ENCODE measurements at regions not wholly inside any gene's neighbourhood (a gene's known extent, or its start where the extent isn't known, plus 50 kb on each side); places are given as distances from the start of the nearest gene placed in this dataset.

DNA sequence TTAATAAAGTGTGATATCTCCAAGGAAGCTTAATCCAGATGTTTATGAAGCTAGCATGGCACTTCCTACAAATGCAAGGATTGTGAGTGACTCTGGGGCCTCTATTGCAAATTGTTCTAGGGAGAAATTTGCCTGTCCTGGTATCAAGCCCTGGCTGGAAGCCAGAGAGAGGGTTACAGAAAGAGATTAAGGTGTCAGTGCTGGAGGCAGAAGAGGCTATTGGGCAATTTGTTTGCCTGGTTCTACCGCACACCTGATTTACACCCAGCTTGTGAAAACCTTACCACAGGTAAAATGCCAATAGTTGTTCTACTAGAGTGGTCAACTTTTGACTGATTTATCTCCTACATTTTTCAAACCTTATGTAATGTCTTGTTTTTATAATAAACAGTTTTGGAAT lies 186.7 kb upstream of the FAT1 start:
- no peak for DNase-seq (ENCODE audit: low read depth in 1 of 2, low spot score in 1 of 2)
- no peak overlapping the region for H3K4me3 ChIP-seq (replicated peaks; ENCODE audit: insufficient read depth, low read length)
- no peaks in the 10 kb centered on the region for H3K27me3 ChIP-seq (ENCODE audit: insufficient read depth, poor library complexity, severe bottlenecking)
- H3K27ac ChIP-seq (replicated peaks), result no peak overlapping the region
- TF ChIP-seq, protein P1, sequence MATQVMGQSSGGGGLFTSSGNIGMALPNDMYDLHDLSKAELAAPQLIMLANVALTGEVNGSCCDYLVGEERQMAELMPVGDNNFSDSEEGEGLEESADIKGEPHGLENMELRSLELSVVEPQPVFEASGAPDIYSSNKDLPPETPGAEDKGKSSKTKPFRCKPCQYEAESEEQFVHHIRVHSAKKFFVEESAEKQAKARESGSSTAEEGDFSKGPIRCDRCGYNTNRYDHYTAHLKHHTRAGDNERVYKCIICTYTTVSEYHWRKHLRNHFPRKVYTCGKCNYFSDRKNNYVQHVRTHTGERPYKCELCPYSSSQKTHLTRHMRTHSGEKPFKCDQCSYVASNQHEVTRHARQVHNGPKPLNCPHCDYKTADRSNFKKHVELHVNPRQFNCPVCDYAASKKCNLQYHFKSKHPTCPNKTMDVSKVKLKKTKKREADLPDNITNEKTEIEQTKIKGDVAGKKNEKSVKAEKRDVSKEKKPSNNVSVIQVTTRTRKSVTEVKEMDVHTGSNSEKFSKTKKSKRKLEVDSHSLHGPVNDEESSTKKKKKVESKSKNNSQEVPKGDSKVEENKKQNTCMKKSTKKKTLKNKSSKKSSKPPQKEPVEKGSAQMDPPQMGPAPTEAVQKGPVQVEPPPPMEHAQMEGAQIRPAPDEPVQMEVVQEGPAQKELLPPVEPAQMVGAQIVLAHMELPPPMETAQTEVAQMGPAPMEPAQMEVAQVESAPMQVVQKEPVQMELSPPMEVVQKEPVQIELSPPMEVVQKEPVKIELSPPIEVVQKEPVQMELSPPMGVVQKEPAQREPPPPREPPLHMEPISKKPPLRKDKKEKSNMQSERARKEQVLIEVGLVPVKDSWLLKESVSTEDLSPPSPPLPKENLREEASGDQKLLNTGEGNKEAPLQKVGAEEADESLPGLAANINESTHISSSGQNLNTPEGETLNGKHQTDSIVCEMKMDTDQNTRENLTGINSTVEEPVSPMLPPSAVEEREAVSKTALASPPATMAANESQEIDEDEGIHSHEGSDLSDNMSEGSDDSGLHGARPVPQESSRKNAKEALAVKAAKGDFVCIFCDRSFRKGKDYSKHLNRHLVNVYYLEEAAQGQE (IDR thresholded peaks at IDR 0.05; ENCODE audit: insufficient replicate concordance, low read depth), result no peak
- TF ChIP-seq GABPA (IDR thresholded peaks at IDR 0.05; ENCODE audit: low read depth) (no peak), SPI1 (IDR thresholded peaks at IDR 0.05; ENCODE audit: borderline replicate concordance, low read depth) (no peak), POLR2AphosphoS5 (IDR thresholded peaks at IDR 0.05; ENCODE audit: low read depth) (no peak)
- TF ChIP-seq, protein P2, sequence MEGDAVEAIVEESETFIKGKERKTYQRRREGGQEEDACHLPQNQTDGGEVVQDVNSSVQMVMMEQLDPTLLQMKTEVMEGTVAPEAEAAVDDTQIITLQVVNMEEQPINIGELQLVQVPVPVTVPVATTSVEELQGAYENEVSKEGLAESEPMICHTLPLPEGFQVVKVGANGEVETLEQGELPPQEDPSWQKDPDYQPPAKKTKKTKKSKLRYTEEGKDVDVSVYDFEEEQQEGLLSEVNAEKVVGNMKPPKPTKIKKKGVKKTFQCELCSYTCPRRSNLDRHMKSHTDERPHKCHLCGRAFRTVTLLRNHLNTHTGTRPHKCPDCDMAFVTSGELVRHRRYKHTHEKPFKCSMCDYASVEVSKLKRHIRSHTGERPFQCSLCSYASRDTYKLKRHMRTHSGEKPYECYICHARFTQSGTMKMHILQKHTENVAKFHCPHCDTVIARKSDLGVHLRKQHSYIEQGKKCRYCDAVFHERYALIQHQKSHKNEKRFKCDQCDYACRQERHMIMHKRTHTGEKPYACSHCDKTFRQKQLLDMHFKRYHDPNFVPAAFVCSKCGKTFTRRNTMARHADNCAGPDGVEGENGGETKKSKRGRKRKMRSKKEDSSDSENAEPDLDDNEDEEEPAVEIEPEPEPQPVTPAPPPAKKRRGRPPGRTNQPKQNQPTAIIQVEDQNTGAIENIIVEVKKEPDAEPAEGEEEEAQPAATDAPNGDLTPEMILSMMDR (IDR thresholded peaks at IDR 0.05; ENCODE audit: insufficient read depth, low read length), result no peak

DNA sequence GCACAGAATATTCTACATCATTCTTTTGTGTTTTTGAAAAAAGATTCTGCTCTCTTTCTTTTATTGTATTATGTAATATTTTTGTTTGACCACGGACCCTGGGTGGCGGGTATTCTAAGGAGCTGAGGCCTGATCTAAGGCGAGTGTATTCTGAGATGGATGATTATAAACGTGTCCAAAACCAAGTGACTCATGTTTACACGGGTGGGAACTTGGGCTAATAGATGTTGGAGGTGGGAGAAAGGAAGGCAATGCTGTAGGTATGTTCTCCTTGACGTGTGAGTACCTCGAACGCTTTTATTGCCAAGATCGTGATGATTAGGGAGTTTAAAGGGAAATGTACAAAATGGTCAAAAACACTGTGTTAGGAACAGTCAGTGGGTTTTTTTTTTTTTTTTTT lies 188.9 kb upstream of the FAT1 start:
- TF ChIP-seq, protein P2 (IDR thresholded peaks at IDR 0.05; ENCODE audit: insufficient read depth, low read length), result no peak
- TF ChIP-seq SPI1 (IDR thresholded peaks at IDR 0.05; ENCODE audit: borderline replicate concordance, low read depth) (no peak), GABPA (IDR thresholded peaks at IDR 0.05; ENCODE audit: low read depth) (no peak), POLR2AphosphoS5 (IDR thresholded peaks at IDR 0.05; ENCODE audit: low read depth) (no peak)
- TF ChIP-seq, protein P1 (IDR thresholded peaks at IDR 0.05; ENCODE audit: insufficient replicate concordance, low read depth), result no peak
- H3K4me3 ChIP-seq (replicated peaks; ENCODE audit: insufficient read depth, low read length), result no peak overlapping the region

DNA sequence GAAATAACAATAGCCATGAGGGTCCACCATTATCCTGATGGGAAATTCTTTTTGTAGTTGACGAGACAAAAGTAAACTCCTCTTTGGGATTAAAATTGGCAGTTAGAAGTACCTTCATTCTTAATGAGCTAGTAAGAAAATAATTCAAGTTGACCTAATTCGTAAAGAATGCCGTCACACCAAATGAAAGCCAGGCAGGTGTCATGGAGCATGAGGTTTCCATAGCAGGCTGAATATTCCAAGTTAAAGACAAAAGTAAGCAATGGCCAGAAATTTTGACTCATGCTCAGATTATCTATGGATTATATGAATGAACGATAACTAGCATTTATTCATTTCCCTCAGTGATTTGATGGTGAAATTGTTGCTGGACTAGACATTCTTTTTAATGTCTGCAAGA lies 192.2 kb upstream of the FAT1 start:
- TF ChIP-seq, protein P2 (IDR thresholded peaks at IDR 0.05; ENCODE audit: insufficient read depth, low read length), result no peak
- TF ChIP-seq, protein P1 (IDR thresholded peaks at IDR 0.05; ENCODE audit: insufficient replicate concordance, low read depth), result no peak
- no peak for TF ChIP-seq POLR2AphosphoS5 (IDR thresholded peaks at IDR 0.05; ENCODE audit: low read depth)
- TF ChIP-seq GABPA (IDR thresholded peaks at IDR 0.05; ENCODE audit: low read depth), result no peak
- no peak for TF ChIP-seq SPI1 (IDR thresholded peaks at IDR 0.05; ENCODE audit: borderline replicate concordance, low read depth)
- Histone ChIP-seq H3K4me3 (replicated peaks; ENCODE audit: insufficient read depth, low read length) (no peak overlapping the region), H3K27me3 (ENCODE audit: insufficient read depth, poor library complexity, severe bottlenecking) (no peaks in the 10 kb centered on the region), H3K27ac (replicated peaks) (no peak overlapping the region)
- DNase-seq (ENCODE audit: low read depth in 1 of 2, low spot score in 1 of 2), result no peak

More for the DNA sequence above, 188.9 kb upstream of the FAT1 start:
- Histone ChIP-seq H3K27me3 (ENCODE audit: insufficient read depth, poor library complexity, severe bottlenecking) (no peaks in the 10 kb centered on the region), H3K27ac (replicated peaks) (no peak overlapping the region)
- no peak for DNase-seq (ENCODE audit: low read depth in 1 of 2, low spot score in 1 of 2)
